HG02870 (cell line): ENCODE measurements at regions not wholly inside any gene's neighbourhood (a gene's known extent, or its start where the extent isn't known, plus 50 kb on each side); places are given as distances from the start of the nearest gene placed in this dataset.
"Not testable (repeated sequence)": the region's sequence is repeated elsewhere in the genome, so short reads cannot be mapped to it uniquely, and the experiment has no call there.

ENCODE experiments used
- ATAC-seq: cut with Tn5 transposase; IDR thresholded peaks from one replicate; pipeline ENCODE4 v1.9.1; 2021; ENCODE audit warnings: mild to moderate bottlenecking, moderate library complexity; ENCODE audit not compliant: unreplicated experiment

DNA sequence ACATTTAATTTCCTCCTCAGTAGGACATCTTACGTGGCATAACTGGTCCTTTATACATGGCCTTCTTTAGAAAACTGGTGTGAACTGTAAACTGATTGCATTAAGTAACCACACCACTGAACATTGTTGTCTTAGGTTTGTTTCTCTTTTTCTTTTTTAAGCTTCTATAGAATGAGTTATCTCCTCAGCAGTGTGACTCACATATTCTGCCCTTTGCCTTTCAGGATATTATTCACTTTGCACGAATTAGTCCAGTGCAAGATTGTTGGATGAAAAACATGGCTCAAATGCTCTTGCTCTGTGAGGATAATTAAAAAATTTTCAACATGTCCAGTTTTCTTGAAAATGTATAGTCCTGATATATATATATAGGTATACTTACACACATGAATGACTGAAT lies 147.6 kb downstream of the KBTBD8 start:
- ATAC-seq: no peak

DNA sequence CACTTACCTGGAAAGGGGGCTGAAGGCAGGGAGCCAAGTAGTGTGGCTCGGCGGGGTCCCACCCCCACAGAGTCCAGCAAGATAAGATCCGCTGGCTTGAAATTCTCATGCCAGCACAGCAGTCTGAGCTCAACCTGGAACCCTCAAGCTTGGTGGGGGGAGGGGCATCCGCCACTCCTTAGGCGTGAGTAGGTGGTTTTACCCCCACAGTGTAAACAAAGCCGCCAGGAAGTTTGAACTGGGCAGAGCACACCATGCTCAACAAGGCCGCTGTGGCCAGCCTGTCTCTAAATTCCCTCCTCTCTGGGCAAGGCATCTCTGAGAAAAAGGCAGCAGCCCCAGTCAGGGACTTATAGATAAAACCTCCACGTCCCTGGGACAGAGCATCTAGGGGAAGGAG lies 156.3 kb downstream of the KBTBD8 start:
- ATAC-seq: no peak

DNA sequence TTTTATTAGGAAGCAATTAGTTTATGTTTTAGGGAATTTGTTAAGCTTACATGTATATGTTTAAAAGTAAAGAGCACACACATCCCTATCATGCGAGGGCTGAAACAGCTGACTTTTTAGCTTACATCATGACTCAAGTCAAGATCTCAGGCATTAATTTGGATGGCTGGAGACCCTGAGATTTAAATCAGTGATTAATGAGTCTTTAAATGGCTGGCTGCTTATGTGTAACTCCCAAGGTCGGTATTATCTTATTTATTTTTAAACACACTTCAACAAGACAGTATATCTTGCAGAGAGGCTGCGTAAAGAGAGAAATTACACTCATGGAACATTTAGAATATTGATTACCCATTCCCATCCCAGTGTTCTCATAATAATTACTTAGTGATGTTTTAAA lies 169.4 kb downstream of the KBTBD8 start:
- ATAC-seq: no peak

DNA sequence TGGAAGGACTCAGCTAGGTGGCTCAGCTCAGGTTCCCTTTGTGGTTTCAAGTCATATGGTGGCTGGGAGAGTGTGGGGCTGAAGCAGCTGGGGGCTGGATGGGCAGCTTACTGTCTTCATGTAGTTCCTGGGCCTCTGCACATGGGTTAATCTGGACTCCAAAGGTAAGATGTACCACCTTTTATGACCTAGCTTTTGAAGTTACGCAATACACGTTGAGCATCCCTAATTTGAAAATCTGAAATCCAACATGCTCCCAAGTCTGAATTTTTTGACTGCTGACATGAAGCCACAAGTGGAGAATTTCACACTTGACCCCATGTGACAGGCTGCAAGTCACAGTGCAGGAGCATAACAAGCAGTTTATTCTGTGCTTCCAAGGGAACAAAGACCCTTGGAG lies 173.7 kb downstream of the KBTBD8 start:
- no peak for ATAC-seq

DNA sequence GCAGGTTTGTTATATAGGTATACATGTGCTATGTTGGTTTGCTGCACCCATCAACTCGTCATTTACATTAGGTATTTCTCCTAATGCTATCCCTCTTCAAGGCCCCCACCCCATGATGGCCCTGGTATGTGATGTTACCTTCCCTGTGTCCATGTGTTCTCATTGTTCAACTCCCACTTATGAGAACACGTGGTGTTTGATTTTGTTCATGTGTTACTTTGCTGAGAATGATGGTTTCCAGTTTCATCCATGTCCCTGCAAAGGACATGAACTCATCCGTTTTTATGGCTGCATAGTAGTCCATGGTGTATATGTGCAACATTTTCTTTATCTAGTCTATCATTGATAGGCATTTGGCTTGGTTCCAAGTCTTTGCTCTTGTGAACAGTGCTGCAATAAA lies 175.0 kb downstream of the KBTBD8 start:
- ATAC-seq: not testable (repeated sequence)

DNA sequence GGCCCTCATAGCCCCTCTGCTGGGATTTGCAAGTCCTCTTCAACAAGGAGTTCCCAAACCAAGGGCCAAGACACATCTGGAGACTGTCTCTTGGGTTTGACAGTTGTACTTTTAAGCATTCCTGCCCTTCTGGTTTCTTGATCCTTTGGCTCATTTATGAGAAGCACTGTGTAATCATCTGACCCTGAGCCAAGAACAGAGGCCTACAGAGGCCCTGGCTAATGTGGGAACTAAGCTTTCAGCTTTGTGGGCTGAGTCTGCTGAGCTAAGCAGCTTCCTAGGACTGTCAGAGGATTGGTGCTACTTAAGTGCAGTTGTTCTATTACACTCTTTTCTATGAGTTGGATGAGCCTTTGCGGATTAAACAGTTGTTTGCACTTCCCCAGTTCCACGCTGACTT lies 178.3 kb downstream of the KBTBD8 start:
- no peak for ATAC-seq

DNA sequence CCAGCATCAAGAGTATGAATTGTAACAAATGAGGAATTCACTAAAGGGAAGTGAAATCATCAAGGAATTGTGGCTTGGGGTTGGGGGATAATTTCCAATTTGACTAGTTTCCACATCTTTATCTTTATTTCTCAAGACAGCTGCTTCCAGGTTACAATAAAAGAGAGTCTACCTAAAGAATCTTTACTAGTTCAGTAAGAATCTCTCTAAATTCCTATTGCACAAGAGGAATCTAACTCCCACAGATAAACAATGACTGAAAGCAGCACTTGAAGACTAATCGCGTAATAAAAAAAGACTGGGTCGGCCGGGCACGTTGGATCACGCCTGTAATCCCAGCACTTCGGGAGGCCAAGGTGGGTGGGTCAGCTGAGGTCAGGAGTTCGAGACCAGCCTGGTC lies 194.4 kb downstream of the KBTBD8 start:
- no peak for ATAC-seq

DNA sequence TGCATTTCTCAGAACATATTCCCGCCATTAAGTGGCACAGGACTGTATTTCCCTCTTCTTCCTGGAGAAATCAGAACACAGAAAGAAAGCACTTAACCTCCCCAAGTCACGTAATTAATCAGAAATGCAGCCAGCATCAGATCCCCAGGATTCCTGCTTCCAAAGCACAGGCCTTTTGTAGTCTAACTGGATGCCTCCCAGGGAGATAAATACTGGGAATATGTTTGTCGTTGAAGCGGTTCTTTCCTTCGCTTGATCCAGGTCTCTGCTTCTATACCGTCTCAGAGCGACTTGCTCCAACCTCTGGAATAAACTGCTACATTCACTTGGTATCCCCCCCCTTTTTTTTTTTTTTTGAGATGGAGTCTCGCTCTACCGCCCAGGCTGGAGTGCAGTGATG lies 198.6 kb downstream of the KBTBD8 start:
- no peak for ATAC-seq

DNA sequence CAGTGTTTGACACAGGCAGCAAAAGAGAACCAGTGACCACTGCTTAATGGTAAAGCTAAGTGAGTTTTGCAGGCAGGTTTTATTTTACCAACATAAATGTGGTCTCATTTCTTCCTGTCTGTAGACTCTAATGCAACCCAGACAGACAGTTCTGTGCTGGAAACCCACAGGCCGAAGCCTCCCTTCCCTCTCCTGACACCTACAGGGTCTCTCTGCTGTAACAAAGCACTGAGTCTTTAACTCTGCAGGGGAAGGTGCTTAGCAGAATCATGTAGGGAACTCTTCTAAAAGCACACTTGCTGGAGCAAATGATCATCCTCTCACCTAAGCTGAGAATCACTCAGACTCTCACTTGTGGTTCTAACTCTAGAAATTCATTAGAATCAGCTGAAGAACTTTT lies 200.3 kb downstream of the KBTBD8 start:
- ATAC-seq: no peak

DNA sequence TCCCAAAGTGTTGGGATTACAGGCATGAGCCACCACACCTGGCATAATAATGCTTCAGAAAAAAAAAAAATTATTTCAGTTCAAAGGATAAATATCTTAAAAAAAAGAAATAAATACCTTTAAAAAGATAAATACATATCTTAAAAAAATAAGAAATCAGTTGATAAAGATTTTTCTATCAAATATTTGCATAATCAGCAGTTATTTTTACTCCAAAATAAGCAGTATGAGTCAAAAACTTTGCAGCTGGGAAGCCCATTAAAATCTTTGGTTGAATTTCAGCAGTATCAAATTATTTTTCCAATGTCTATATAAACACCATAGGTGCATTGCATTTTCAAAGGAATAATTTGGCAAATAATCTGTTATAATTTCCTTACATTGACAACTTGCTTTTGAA lies 202.5 kb downstream of the KBTBD8 start:
- no peak for ATAC-seq

DNA sequence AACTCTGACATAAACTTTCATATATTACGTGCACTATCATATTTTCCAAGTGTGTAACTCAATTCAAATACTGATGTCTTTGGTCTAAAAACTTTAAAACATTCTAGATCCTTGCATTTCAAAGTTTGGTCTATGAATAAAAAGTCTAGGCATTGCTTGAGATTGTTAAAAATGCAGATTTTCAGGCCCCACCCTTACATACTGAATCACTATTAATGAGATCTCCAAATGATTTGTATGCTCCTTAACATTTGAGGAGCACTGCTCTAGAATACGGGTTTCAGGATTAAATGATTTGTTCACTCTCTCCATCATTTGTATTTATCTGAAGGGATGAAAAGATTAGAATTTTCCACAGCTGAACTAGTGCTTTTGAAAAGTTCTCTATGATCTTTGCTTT lies 202.9 kb downstream of the KBTBD8 start:
- ATAC-seq: no peak

DNA sequence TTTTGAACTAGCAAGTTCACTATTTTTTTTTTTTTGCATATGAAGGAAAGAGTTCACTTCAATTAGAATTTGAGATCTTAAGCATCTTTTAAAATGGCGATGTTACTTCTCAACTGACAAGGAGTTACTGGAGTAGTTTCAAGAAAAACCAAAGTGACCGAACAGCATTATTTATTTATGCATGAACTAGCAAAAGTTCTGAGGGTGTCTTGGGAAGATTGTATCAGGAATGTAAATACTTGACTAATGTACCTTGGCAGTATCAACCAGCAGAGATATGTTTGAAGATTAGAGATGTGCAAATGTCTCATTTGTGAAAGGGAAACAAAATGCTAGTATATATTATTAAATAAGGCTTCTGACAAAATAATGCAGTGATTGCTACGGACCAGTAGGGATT lies 203.9 kb downstream of the KBTBD8 start:
- ATAC-seq: no peak

DNA sequence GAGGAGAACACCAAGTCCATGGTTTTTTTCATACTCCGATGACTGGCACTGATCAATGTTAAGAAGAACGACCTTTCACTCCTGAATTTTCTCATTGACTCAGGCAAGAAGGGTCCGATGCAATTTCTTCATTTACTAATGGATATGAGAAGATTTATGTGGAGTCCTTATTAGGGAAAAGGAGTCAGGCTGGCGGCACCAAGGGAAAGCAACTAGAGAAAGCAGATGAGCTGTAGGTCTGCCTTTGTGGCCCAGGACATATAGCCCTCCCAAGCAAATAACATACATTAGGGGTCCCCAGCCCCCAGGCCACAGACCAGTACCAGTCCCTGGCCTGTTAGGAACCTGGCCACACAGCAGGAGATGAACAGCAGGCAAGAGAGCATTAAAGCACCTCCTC lies 206.8 kb downstream of the KBTBD8 start:
- no peak for ATAC-seq

DNA sequence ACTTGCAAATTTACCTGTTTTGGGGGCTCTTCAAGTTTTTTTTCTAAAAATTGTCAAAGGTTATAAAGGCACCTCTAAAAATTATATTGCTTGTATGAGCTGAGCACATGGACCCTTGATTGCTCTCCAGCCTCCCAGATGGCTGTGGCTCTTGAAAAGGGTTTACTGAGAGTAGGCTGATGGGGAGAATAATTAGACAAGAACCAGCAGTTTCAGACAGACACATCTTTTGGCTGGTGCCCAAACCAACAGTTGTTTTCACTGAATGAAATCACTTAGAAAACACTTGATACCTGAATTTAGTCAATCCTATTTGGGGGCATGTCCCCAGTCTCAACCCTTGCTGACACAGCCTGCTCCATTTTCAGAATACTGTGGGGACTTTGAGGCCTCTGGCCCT lies 217.6 kb downstream of the KBTBD8 start:
- no peak for ATAC-seq

DNA sequence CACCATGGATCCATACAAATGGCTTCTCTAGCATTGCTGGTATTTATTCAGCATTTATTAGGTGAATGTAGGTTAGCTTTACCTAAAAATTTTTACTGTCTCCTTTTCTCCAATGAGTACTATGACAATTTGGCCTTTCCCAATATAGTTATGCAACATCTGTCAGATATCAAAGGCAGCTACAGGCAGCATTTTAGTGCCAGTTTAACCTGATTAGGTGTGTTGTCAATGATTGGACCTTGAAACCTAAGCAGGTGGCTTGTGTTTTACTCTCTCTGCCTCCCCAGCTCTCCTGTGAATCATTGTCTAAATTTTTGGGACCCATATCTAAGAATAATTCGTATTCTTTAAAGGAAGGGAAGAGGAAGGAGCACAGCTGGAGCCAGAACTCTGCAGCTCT lies 228.9 kb downstream of the KBTBD8 start:
- ATAC-seq: no peak

DNA sequence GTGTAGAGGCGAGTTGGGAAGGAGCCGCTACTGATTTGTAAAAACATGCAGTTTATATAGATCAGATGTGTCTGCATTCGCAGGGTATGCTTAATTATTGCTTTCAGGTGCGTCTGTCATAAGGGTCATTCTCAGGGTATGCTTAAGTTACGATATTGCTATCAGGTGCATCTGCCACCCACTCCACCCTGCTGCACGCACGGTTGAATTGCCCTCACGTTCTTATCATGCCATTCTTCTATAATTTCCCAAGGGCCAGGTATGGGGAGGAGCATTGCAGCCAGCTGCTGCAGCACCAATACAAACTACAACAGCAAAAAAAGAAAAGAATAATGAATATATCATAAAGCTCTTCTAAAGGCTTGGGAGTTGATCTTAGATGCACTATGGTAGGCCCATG lies 230.0 kb downstream of the KBTBD8 start:
- no peak for ATAC-seq

DNA sequence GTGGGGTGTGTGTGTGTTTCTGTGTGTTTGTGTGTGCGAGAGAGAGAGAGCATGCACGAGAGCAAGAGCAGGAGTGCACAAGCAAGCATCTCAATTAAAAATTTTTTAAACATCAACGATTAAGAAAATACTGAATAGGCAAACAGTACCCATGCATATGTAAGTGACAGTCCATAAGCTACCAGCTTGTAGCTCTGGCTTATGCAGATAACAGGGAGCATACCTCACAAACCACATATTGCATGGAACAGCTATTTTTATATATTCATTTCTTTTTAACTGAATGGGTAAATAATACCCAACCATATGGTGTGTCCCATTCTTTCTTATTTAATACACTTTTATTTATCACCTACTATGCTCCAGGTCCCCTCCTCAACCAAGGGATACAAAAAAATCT lies 234.5 kb downstream of the KBTBD8 start:
- no peak for ATAC-seq

DNA sequence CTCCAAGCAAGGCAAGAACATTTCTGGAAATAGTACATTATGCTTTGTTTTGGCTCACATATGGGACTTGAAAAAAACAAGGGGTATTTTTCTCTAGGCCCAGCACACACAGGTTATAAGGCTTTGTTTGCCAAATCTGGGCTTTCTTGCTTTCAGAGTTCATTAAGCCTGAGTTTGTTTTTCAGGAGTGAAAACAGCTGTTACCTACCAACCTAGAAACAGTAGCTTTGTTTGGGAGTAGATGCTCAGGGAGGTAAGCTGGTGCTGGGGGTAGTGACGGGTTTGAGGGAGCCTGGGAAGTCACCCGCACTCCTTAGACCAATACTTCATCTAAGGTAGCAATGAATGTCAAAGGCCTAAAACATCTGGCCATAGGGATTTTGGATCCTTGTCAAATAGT lies 241.2 kb downstream of the KBTBD8 start:
- ATAC-seq: no peak

DNA sequence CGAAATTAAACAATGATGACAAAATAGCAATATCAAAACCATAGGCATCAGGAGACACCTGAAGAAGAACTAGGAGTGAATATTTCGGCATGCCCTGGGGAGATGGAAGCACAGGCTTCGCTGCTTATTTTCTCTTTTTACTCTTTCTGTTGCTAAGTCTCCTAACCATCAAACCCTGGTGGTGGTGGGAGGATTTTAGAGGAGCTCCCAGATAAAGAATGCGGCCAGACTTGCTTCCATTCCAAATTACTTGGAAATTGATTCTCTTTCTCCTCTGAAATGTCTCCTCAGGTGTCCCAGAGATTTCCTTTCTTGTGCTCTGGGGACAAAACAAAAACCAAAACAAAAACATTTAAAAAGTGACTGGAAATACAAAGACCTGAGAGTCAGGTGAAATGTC lies 243.0 kb downstream of the KBTBD8 start:
- no peak for ATAC-seq

DNA sequence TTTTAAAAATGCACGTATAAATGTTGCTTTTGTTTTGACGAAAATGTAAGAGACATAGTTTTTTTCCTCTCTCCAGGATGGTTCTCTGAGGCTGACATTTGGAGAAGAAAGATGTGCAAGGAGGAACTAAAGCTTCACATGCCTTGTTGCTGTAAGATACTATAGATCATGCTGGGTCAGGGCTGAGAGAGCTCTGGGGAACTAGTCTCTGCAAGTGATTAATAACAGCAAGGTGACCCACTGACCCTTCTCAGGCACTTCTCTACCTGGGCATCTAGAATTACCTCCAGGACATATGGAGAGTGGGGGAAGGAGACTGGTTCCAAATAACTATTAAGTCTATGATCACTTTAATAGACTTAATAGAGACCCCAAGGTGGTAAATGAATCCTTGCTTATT lies 246.0 kb downstream of the KBTBD8 start:
- ATAC-seq: no peak

DNA sequence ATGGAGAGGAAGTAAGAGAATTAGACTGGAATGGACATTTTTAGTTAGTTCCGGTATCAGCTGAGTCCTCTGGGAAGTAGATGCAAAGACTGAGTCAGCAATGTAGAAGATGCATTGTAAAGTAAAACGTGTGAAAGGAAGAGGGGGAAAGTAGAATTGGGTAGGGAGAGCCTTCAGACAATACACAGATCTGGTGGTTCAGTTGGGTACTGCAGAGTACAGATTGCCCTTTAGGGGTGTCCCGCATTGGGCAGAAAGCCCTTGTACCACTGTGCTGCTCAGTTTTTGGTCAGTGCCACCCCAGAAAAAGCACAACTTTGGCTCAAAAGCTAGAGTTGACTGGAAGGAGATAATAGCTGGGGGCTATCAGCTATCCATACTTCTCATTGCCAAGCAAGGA lies 247.4 kb downstream of the KBTBD8 start:
- no peak for ATAC-seq

DNA sequence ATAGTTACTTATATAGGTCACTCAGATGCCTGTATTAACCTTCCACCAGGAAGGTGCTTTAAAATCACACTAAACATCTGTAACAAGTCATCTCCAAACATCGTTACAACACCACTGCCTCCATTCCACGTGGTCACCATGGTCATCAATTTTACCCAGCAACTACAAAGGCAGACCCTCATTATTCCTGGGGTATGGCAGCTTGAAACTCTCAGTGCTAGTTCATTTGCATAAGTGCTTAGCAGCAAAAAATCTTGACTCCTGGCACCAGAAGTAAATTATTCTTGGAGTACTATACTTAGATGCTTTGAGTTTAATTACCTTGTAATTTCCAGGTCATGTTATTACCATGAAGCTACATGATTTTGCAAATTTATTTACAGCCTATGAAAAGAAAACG lies 250.6 kb downstream of the KBTBD8 start:
- ATAC-seq: no peak

DNA sequence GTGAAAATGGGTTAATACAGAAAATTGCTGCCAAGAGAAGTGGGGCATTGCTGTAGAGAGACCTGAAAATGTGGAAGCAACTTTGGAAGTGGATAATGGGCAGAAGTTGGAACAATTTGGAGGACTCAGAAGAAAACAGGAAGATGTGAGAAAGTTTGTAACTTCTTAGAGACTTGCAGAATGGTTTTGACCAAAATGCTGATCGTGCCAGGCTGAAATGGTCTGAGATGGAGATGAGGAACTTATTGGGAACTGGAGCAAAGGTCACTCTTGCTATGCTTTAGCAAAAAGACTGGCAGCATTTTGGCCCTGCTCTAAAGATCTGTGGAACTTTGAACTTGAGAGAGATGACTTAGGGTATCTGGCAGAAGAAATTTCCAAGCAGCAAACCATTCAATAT lies 254.8 kb downstream of the KBTBD8 start:
- ATAC-seq: not testable (repeated sequence)

DNA sequence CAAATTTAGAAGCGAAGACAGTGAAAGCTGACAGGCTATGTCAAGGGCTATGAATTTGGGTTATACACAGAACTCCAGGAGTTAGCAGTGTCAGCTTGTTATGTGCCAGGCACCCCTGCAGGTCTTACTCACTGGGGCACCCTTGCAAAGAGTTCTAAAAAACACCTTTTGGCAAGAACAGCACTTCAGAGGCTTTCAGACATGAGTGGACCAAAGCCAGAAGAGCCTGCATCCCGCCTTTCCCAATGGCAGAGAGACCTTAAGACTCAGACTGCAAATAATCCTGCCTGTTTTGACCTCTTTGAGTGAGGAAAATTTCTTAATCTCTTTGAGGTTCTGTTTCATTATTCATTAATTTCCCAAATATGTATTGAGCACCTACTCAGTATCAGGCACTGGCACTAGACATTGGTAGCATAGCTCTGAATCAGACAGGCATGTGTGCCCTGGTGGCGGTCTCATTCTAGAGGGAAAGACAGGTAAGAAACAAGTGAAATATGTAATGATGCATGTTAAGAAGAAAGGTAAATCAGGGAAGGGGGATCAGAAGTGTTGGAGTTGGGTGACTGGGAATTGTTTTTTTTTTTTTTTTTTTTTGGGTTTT lies 280.0 kb downstream of the KBTBD8 start:
- no peak for ATAC-seq
